ENCODE measurements at regions not wholly inside any gene's neighbourhood (a gene's known extent, or its start where the extent isn't known, plus 50 kb on each side); places are given as distances from the start of the nearest gene placed in this dataset.
A peak's percentile ranks its signal among the peaks of the same experiment; 100 is the strongest.

DNA sequence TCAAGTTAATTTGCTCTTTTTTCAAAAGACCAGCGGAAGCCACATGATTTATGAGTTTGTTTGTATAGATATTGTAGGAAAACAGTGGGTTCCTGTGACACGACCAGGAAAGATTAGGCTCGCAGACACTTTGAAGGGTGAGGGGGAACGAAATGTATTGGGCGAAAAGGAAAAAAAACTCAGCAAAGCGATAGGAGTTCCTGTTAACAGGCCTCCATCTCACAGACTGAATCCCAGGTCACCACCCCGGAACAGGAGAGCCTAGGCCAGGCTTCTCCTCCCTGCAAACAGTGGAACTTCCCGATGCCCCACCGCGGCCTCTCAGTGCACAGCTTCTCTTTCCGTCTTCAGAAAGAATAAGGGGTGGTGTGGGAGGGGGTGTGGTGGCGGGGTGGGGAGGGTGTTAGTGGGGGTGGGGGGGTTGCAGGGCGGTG lies 181.8 kb upstream of the GPRIN3 start:
- DNase-seq: peak; percentile 14 to 34
- H3K4me3 ChIP-seq: no peak overlapping the region
- intact Hi-C loops (cut with DNase I): no loop called here
- no peak overlapping the region for H3K27ac ChIP-seq
- no peaks in the 10 kb centered on the region for H3K9me3 ChIP-seq
- no peaks in the 10 kb centered on the region for H3K4me1 ChIP-seq
- WGBS, 3 donors: 53 to 60% (median 57%) methylated on average over 13 of the region's 13 CpGs
- ATAC-seq: no peak
- no peaks in the 10 kb centered on the region for H3K27me3 ChIP-seq (ENCODE audit: insufficient read depth in 3 of 3, low read length in 2 of 3)
- H3K36me3 ChIP-seq (ENCODE audit: insufficient read depth in 1 of 2, low read depth in 1 of 2): no peaks in the 10 kb centered on the region
- no peak for TF ChIP-seq CTCF (IDR thresholded peaks at IDR 0.05)

DNA sequence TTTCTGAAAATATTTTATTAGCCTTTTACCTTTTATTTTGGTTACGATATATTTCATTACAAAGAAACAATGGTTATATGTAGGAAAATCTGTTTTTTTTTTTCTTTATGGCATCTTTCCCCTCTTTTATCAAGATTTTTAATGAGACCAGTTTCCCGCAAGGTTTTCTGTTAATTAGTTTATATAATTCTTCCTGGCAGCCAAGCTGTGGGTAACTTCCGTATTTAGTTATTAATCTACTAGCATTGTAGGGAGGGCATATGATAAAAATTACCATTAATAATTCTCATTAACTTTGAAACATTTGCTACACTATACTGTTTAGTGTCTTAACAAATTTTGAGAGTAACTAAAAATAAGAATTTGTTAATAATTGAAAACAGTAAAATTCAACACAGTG lies 181.1 kb upstream of the GPRIN3 start:
- Histone ChIP-seq H3K36me3 (ENCODE audit: insufficient read depth in 1 of 2, low read depth in 1 of 2) (no peaks in the 10 kb centered on the region), H3K4me1 (no peaks in the 10 kb centered on the region), H3K4me3 (no peak overlapping the region), H3K9me3 (no peaks in the 10 kb centered on the region), H3K27me3 (ENCODE audit: insufficient read depth in 3 of 3, low read length in 2 of 3) (no peaks in the 10 kb centered on the region), H3K27ac (no peak overlapping the region)
- intact Hi-C loops (cut with DNase I): no loop called here
- 72 to 80% (median 73%) methylated on average over 3 of the region's 3 CpGs for WGBS, 3 donors
- DNase-seq (no peak), ATAC-seq (no peak)
- no peak for TF ChIP-seq CTCF (IDR thresholded peaks at IDR 0.05)

- H3K27ac ChIP-seq: no peak overlapping the region
- no peaks in the 10 kb centered on the region for H3K27me3 ChIP-seq (ENCODE audit: insufficient read depth in 3 of 3, low read length in 2 of 3)
- no peaks in the 10 kb centered on the region for H3K4me1 ChIP-seq
- intact Hi-C loops (cut with DNase I): no loop called here
- H3K36me3 ChIP-seq (ENCODE audit: insufficient read depth in 1 of 2, low read depth in 1 of 2): no peaks in the 10 kb centered on the region
- ATAC-seq (no peak), DNase-seq (no peak)
- TF ChIP-seq CTCF (IDR thresholded peaks at IDR 0.05): no peak
- no peak overlapping the region for H3K4me3 ChIP-seq
- no peaks in the 10 kb centered on the region for H3K9me3 ChIP-seq
Observed at GRCh38 chr4:89486673-89487072, 179.1 kb upstream of the GPRIN3 start.

DNA sequence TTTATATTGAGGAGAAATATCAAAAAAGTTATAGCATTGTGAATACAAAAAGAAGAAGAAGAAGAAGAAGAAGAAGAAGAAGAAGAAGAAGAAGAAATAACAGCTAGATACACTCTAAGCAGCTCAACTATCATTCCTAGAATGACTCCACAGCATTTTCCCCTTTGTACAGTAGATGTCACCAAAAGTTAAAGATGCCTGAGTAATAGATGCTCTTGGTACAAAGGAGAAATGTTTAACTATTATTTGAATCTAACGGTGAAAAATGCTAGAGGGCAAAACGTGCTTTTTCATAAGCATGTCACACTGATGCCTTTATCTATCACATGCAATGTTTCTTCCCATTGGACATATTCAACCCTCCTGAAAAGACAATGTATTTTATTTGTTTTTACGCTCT lies 178.4 kb upstream of the GPRIN3 start:
- Histone ChIP-seq H3K4me3 (no peak overlapping the region), H3K36me3 (ENCODE audit: insufficient read depth in 1 of 2, low read depth in 1 of 2) (no peaks in the 10 kb centered on the region), H3K27me3 (ENCODE audit: insufficient read depth in 3 of 3, low read length in 2 of 3) (no peaks in the 10 kb centered on the region), H3K27ac (no peak overlapping the region), H3K4me1 (no peaks in the 10 kb centered on the region), H3K9me3 (no peaks in the 10 kb centered on the region)
- no peak for DNase-seq
- 54 to 64% (median 62%) methylated on average over 3 of the region's 3 CpGs for whole genome bisulfite sequencing, 3 donors
- no peak for ATAC-seq
- TF ChIP-seq CTCF (IDR thresholded peaks at IDR 0.05): no peak
- intact Hi-C loops (cut with DNase I): no loop called here

GRCh38 chr4:89483833-89484232 lies 176.2 kb upstream of the GPRIN3 start:
- H3K4me1 ChIP-seq: no peaks in the 10 kb centered on the region
- DNase-seq (no peak), ATAC-seq (no peak)
- no peak overlapping the region for H3K4me3 ChIP-seq
- TF ChIP-seq CTCF (IDR thresholded peaks at IDR 0.05): no peak
- no peaks in the 10 kb centered on the region for H3K36me3 ChIP-seq (ENCODE audit: insufficient read depth in 1 of 2, low read depth in 1 of 2)
- H3K27ac ChIP-seq: no peak overlapping the region
- 73 to 77% (median 73%) methylated on average over 2 of the region's 2 CpGs for WGBS, 3 donors
- no peaks in the 10 kb centered on the region for H3K27me3 ChIP-seq (ENCODE audit: insufficient read depth in 3 of 3, low read length in 2 of 3)
- peaks cover 8% of the 10 kb centered on the region for H3K9me3 ChIP-seq
- intact Hi-C loops (cut with DNase I): no loop called here
